ENCODE measurements at regions not wholly inside any gene's neighbourhood (a gene's known extent, or its start where the extent isn't known, plus 50 kb on each side); places are given as distances from the start of the nearest gene placed in this dataset.
A peak's percentile ranks its signal among the peaks of the same experiment; 100 is the strongest.

DNA sequence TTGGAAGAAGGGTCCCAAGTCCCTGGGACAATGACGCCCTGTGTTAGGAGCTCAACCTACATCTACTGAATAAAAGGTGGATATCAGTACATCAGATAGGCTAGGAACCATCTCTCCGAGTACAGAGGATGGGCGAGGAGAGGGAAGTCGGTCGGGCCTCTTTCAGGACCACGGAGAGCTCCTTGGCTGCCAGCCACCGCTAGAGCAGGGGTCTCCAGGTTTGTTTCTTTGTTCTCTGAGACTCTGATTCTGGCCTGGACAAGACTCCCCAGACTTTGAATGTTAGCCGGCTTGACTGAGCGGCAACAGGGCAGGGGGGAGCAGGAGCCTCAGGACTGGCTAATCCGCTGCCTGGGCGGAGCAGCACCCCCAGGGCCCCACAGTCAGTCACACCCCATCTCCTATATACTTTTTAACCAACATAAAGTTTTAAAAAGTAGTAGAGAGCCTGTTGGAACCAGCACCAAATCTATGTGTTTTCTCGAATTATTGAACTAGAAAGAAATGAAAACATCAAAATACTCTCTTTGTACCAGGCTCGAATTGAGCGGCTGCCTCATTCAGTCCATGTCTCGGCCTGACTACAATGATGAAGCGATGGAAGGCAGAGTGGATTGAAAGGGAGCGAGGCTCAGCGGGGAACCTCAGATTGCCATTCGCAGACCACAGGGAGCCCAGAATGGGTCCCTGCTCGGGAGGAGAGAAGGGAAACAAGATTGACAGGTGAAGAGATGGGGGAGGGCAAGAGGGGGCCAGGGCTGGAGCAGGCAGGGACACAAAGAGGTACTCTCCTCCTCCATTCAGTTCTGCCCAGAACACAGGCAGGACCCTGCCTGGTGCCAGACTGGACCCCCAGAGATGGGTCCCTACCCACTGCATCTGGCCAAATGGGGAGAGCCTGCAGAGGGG, 131.6 kb downstream of the TPRA1 start:
- no peak for DNase-seq (ENCODE audit: low read depth)

DNA sequence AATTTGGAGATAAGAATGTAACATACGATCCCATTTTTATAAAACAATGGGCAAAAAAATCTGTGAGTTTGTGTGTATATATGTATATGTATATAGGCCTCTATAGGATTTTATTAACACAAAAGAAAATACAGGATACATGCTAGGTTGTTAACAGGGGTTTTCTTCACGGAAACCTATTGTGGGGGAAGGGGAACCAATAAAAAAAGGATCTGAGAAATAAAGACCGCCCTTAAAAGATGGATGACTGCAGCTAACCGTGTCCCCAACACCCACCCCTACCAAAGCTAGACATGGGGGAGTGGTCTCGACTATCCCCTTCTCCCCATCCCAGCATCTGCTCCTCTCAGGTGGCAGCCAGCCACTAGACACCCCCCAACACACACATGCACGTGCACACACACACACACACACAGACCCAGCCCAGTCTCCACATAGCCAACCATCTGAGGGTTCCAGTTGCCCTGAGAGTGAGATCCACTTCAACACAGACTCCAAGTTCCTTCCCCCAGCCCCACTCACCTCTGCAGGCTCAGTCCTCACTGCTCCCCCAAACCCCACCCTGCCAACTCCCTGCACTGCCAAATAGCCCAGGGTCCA, 132.9 kb downstream of the TPRA1 start:
- DNase-seq (ENCODE audit: low read depth), result no peak

DNA sequence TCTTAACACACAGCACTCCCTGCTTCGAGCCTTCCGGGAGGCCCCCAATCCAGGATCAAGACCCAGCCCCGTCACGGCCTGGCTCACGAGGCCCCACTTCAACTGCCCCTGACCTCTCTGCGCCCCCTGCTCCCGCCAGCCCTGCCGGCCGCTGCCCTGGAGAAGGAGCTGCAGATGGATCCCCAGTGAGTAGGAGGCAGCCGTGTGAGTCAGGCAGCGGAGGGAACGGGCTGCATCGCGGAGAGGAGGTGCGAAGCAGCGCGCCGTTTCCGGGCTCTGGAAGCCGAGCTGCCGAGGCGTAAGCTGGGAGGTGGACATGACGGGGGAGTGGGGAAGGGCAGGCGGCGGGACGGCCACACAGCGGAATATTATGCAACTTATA, 133.4 kb downstream of the TPRA1 start:
- no peak for DNase-seq (ENCODE audit: low read depth)

DNA sequence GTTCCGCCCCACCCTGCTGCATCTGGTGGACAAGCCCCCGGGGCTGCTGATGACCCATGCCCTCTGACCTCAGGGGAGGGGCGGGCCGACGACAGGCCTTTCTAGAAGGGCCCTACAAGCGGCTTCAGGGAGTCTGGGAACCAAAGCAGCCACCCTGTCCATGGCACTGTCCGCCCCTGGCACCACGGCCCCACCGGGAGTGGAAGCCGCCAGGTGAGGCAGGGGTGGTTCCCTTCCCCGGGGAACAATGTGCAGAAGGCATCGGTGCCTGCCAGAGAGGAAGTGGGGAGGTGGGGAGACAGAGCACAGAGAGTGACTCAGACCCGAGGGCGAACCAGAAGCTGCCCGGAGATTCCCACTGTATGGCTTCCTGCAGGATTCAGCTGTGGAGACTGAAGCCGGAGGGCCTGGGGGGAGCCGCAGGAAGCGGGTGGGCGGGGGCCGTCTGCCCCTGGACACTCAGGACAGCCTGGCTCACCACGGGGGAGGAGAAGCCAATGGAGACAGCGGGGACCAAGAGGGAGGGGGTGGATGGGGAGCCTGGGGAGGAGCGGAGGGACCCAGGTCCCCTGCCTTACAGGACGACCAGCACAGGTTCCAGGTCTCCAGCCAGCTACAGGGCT, 134.0 kb downstream of the TPRA1 start:
- DNase-seq (ENCODE audit: low read depth), result no peak

DNA sequence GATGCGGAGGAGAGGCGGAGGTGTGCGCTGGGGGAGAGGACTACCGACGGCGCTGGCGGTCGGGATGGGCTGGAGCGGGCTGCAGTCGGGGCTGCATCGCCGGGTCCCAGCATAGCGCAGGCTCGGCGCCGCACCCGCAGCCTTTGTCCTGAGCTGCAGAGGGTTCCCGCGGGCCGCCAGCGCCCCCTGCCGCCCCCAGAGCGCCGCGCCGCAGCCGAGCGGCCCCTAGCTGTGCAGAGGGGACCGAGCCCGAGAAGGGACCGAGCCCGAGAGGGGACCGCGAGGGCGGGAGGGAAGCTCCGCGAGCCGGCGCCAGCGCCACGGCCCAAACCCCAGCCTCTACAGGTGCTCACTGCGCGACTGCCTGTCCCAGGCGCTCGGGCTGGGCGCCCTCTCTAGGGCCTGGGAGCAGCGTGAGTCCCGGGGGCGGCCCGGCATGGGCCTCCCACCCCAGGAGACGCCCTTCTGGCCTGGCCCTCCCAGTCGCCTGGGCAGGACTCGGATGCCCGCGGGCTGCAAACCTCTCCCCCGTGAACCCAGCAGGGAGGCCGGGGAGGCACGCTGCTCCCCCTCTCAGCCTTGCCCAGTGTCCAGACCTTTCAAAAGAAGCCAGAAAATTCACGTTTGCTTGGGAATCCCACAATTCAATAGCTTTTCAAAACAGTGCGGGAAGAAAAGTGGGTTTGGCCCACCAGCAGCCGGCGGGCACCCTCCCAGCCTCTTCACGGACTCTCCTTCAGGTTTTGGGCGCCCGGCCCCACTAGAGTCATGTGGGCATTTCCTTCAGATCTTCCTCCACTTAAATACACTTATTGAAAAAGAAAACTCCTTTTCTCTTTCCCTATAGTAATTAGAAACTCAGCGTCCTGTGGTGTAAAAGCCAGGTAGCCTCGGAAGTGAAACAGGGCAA, 134.7 kb downstream of the TPRA1 start:
- peak; percentile 9 for DNase-seq (ENCODE audit: low read depth)

DNA sequence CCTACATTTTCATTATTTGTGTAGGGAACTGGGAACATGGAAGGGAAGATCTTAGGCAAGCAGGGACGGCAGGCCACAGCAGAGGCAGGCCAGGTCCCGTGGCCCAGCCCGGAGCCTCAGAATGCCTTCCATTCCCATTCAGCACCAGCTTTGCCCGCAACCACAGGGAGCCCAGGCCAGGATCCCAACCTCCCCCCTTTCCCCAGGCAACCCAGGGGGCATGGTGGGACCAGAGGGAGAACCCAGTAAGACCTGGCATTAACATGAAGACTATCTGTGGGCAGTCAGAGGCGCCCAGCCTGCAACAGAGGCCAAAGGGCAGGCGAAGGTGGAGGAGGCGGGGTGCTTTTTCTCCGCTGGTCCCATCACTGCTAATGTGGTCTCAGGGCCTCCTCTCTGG, 135.6 kb downstream of the TPRA1 start:
- DNase-seq (ENCODE audit: low read depth), result no peak

DNA sequence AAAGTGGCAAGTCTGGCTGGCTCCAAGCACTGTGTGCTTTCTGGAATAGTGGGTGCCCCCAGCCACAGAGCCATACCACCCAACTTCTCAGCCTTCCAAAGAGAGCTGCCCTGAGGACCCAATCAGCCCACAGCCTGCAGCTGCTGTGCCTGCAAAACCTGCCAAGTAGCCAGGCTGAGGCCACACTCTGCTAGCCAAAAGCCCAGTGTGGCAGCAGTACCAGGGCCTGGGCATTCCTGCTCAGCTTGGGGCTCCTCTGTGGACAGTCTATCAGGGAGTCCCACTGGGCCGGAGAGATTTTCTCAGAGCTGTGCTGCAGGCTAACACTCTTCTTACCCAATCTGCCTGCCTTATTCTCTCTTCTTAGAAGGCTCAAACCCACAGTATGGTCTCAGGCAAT, 136.5 kb downstream of the TPRA1 start:
- no peak for DNase-seq (ENCODE audit: low read depth)

DNA sequence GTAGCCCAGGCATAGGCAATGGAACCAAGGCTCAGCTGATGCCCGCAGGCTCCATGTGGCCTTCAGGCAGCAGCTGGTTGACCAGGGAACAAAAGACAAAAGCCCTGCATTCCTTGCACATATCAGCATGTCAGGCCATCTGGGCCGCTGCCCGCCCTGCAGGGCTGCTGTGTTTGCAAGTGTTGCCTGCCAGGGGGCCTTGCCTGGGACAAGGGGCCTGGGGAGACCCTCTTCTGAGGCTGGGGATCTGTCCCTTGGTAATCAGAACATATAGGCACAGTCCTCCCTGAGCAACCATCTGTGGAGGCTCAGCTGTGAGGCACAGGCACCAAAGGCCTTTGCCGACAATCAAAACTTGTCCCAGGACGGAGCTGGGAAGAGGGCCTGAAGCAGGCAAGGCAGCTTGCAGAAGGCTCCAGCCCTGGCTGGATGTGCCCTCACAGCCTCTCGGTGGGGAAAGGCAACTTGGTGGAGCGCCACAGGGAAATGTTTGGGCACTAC, 138.2 kb downstream of the TPRA1 start:
- no peak for DNase-seq (ENCODE audit: low read depth)

DNA sequence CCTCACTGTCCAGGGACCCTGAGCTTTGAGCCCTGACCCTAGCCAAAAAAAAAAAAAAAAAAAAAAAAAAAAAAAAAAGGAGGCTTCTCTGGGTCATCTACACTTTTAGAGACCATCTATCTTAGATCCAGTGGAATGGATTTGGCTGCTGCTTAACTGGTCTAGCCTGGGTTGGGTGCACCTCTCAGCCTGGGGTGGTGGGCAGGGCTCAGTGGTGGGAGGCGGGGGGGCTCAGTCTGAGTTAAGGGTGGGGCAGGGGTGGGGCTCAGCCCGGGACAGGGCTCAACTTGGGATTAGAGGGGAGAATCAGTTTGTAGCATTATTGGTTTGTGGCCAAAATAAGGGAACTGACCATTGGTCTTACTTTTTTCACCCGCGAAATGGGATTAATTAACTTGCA, 139.2 kb downstream of the TPRA1 start:
- no peak for DNase-seq (ENCODE audit: low read depth)

DNA sequence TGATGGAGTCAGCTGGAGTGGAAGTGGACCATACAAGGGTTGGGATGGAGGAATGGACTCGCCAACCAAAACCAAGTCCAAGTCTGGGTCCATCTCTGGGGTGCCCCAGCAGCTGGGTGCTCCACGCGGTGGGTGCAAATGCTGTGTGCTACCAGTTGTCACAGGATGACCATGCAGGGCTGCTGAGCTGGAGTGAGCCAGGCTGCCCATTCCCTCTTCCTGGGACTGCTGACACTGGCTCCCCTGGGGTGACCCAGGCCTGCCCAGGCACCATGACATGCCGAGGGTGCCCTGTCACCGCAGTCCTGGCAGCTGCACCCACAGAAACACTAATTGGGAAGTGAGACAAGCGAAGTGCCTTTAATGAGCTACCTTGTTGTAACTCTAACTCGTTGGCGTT, 140.2 kb downstream of the TPRA1 start:
- no peak for DNase-seq (ENCODE audit: low read depth)

DNA sequence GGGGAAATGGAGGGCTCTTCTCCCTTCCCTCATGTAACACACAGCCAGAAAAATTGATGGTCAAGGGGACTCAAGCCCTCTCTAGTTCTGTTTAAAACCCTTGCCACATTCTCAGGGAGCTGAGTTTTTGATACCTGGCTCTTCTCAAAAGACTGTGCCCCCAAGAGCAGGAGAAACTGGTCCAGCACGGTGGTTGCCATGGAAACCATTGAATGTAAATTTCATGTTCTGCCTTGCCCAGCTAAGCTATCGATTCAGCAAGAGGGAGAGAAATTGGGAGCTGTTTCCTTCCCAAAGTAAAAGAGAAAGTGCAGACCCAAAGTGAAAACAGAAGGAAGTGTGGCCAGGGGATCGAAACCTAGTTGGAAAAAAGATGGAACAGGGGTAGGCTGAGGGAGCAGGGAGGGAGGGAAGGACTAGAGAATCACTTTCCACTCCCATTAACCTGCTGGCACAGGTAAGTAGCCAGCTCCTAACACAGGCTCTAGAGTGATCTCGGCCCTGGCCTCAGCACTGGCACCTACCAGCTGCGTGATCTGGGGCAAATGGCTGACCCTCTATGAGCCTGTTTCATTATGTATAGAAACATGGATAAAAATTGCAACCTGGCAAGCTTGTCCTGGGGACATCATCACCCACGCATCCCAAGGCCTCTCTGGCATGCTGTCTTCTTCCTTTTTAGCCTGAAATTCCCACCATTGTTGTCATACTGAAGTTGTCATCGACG, 140.9 kb downstream of the TPRA1 start:
- no peak for DNase-seq (ENCODE audit: low read depth)

DNA sequence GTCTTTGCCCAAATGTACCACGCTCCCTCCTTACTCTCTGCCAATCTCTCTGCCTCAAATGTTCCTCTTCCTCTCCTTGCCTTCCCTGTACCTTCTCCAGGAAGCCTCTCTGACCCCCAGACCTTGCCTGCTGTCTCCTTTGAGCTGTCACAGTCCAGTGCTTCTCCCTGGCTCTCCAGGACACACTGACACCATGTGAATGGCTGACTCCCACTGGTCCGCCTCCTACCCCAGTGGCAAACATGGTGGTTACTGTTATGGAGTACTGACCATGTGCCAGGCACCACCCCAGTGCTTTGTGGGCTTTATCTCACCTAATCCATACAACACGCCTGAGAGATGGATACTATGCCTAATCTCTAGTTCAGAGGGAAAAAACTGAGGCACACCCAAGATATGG, 141.9 kb downstream of the TPRA1 start:
- no peak for DNase-seq (ENCODE audit: low read depth)

DNA sequence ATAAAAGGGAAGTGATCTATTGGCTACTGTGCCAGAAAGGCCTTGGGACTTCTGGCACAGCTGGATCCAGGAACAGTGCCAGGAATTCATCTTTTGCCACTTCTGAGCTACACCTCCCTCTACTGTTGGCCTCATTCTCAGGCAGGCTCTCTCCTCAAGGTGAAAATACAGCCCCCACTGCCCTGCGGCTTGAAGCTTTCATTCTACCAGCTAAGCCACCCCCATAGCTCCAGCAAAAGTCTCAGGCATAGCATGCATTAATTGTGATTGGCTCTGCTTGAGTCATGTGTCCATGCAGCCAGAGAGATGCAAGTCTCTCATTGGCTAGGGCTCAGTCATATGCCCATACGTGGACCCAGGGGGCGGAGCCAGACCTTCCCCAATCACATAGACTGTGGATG, 142.4 kb downstream of the TPRA1 start:
- no peak for DNase-seq (ENCODE audit: low read depth)

DNA sequence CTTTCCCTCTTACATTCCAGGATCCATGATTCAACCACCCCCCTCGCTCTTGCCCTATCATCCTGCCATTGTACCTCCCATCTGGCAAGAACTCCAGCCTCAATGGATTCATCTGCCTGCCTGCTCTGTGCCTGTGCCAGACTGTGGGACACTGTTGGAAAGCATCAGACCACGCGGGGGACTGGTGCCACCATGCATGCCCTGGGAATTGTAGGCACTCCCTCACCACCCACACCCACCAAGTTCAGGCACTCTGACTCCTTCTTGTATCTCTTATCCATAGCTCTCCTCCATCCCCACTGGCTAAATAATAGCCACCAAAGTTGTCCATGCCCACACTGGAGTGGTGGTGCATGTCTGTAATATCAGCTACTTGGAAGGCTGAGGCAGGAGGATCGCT, 143.8 kb downstream of the TPRA1 start:
- no peak for DNase-seq (ENCODE audit: low read depth)

DNA sequence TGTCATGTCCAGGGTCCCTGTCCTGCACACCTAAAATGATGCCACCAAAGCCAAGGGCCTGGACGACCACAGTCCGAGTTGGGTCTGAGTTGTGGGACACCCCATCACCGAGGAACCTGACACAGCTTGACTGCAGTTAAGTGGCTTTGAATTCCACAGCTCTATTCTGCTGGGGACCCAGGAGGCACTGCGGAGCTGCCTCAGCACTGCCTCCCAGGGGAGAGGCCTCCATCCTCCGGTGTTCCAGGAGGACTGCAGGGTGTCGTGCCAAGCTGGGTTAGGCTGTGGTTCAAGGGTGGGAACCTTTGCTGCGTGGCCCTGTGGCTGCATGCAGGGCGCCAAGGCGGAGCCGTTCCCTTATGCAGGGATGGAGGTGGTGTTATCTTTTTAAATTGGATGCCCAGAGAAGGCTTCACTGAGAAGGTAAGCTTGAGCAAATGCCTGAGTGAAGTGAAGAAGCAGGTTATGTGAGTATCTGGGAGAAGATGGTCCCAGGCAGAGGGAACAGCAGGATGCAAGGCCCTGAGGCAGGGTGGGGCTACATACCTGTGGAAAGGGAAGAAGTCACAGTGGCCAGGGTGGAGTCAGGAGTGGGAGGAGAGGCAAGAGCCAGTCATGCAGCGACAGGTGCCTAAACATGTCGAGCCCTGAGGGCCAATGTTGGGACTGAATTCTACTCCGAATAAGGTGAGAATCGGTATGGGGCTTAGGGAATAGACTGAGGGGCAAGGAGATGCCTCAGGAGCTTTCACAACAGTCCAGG, 144.8 kb downstream of the TPRA1 start:
- DNase-seq (ENCODE audit: low read depth), result no peak

DNA sequence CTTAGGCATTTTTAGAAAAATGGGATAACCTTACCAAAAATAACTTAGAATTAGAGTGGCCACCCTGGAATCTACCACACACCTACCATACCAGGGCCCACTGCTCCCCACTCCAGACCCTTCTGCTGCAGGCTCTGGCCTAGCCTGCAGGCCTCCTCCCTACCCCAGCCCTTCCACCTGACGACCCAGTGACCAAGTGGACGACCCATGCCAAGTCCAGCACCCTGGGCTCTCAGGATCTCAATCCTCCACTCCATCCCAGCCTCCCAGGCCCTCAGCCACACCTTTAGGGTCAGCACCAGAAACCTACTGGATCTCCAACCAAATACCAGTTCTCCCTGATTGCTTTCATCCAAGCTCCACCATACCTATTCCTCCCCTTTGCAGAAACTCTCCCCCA, 145.8 kb downstream of the TPRA1 start:
- no peak for DNase-seq (ENCODE audit: low read depth)

DNA sequence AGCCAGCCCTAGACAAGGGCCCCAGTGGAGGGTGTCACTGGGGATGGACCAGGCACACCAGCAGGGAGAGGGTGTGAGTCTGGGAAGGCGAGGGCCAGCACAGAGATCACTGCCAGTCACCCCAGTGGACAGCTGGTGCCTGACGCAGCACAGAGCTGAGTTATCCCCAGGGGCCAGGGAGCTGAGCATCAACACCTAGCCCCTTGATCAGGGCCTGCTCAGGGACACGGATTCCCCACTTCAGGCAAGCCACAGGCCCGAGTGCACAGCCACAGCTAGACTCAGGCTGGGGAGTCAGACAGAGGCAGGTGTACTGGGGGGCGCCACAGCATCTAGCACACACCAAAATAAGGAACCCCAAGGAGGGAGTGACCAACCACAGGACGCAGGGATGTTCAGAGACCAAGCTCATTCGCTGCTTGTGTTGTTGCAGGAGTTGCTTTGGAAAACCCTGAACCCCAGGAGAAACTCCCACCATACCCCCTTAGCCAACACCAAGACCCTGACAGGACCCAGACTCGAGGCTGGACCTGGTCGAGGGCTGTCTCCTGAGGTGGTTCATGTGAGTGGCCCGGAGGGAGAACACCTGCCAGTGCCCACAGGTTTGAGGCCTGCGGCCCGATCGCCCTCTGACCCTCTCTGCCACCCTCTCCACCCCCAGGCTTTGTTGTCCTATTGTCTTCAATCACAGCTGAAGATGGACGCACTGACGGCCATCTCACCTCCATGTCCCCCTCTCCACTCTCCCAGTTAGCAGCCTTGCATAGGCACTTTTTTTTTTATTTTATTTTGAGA, 146.8 kb downstream of the TPRA1 start:
- no peak for DNase-seq (ENCODE audit: low read depth)

DNA sequence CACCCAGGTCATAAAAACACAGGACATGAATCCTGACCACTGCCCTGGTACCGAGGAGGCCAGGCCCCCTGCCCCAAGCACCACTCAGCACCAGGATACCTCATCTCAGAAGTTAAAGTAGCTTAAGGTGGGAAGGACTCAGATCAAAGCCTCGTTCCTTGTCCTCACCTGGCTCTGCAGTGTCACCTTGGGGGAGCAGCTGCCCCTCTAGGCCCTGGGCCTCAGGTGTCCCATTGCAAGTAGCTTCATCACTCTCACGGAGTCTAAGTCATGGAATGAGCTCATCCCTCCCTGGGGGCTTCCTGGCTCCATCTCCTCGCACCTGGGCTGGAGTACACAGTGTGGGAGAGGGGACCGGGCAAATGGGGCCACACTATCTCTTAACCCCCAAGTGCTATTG, 148.0 kb downstream of the TPRA1 start:
- DNase-seq (ENCODE audit: low read depth), result no peak

DNA sequence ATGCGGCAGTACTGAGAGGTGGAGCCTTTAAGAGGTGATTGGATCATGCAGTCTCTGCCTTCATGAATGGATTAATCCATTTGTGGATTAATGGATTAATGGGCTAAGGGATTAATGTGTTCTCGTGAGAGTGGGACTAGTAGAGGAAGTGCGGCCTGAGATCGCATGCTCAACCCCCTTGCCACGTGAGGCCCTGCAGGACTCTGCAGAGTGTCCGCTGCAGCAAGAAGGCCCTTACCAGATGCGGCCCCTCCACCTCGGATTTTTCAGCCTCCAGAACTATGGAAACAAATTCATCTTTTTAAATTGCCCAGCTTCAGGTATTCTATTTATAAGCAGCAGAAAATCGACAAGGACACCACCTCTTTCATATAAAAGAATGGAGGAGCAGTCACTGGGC, 148.8 kb downstream of the TPRA1 start:
- DNase-seq (ENCODE audit: low read depth), result no peak

DNA sequence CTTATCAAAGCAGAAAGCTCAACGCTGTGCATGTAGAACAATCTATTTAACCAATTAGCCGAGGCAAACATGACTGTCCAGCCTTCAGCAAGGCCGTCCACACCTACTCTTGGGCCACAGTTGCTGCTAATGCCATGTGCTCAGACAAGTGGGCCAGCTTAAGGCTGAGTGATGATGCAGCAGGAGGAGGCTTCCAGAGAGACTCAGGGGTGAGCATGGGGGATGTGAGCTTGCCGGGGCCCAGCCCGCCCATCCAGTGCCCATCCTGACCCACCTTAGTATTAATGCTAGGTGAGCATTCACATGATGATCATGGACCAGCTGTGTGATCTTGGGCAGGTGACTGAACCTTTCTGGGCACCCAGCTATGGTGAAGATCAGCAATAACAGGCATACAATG, 150.1 kb downstream of the TPRA1 start:
- no peak for DNase-seq (ENCODE audit: low read depth)
